NB4 (cell line): ENCODE measurements at regions not wholly inside any gene's neighbourhood (a gene's known extent, or its start where the extent isn't known, plus 50 kb on each side); places are given as distances from the start of the nearest gene placed in this dataset.
A peak's percentile ranks its signal among the peaks of the same experiment; 100 is the strongest.

Source experiments
- DNase-seq: peaks from one replicate; pipeline ENCODE4 v3.0.0; 2010; ENCODE audit warnings: low read depth
- H3K4me3 ChIP-seq: one replicate; pipeline ENCODE4 v1.5.1; 2011; ENCODE audit warnings: mild to moderate bottlenecking, low read depth, low read length, moderate library complexity
- CTCF ChIP-seq: IDR thresholded peaks from one replicate; pipeline ENCODE4 v1.5.1; 2012; ENCODE audit warnings: low read depth, low read length
- MAX ChIP-seq: IDR thresholded peaks from 2 replicates; pipeline ENCODE4 v1.6.1; 2011; ENCODE audit warnings: low read depth, low read length
- MYC ChIP-seq: IDR thresholded peaks from 2 replicates; pipeline ENCODE4 v1.6.1; 2011; ENCODE audit warnings: low read depth, low read length
- POLR2A ChIP-seq: IDR thresholded peaks from 2 replicates; pipeline ENCODE4 v1.6.1; 2011; ENCODE audit warnings: mild to moderate bottlenecking; ENCODE audit not compliant: insufficient read length; ENCODE audit errors: extremely low read depth

GRCh38 chr4:133498149-133498548, 349.1 kb downstream of the PCDH10 start:
- TF ChIP-seq MYC, result no peak
- no peak for DNase-seq
- no peak overlapping the region for H3K4me3 ChIP-seq

- no peak for DNase-seq
- no peak overlapping the region for H3K4me3 ChIP-seq
- TF ChIP-seq MAX (no peak), MYC (no peak), POLR2A (no peak), CTCF (no peak)
These were observed 344.7 kb downstream of the PCDH10 start for GRCh38 chr4:133493776-133494175.

GRCh38 chr4:133493241-133493640, 344.1 kb downstream of the PCDH10 start:
- H3K4me3 ChIP-seq, result no peak overlapping the region
- TF ChIP-seq MAX (no peak), CTCF (no peak), MYC (no peak), POLR2A (no peak)
- DNase-seq, result no peak

GRCh38 chr4:133484287-133484686, 335.2 kb downstream of the PCDH10 start:
- TF ChIP-seq CTCF (no peak), MAX (no peak), POLR2A (no peak), MYC (no peak)
- DNase-seq, result no peak
- no peak overlapping the region for H3K4me3 ChIP-seq

GRCh38 chr4:133483600-133484246, 334.6 kb downstream of the PCDH10 start:
- no peak overlapping the region for H3K4me3 ChIP-seq
- TF ChIP-seq POLR2A (no peak), CTCF (peak; percentile 39)
- DNase-seq, result peak; percentile 24

GRCh38 chr4:133476063-133476462, 327.0 kb downstream of the PCDH10 start:
- H3K4me3 ChIP-seq, result no peak overlapping the region
- TF ChIP-seq MAX (no peak), MYC (no peak), CTCF (no peak), POLR2A (no peak)
- no peak for DNase-seq

- DNase-seq, result no peak
- H3K4me3 ChIP-seq, result no peak overlapping the region
- TF ChIP-seq MYC (no peak), CTCF (no peak), MAX (no peak), POLR2A (no peak)
These were observed 325.4 kb downstream of the PCDH10 start for GRCh38 chr4:133474501-133474900.
